Transverse colon (tissue), 4 donors: ENCODE measurements at regions not wholly inside any gene's neighbourhood (a gene's known extent, or its start where the extent isn't known, plus 50 kb on each side); places are given as distances from the start of the nearest gene placed in this dataset.

Experiments used
- DNase-seq: peaks from one replicate; pipeline ENCODE4 v3.0.0-alpha.2; 2019
- H3K27ac ChIP-seq, 4 donors: fragments of 200-600 bp; sonication (generic); 2 replicates each; pipeline ENCODE4 v1.5.1; 2016 to 2018; ENCODE audit warnings: inconsistent platforms in 4 of 4
- H3K27me3 ChIP-seq: fragments of 200-600 bp; sonication (generic); 2 replicates; pipeline ENCODE4 v1.5.1; 2017; ENCODE audit warnings: inconsistent platforms
- H3K36me3 ChIP-seq, 4 donors: fragments of 200-600 bp; sonication (generic); 2 replicates each; pipeline ENCODE4 v1.5.1; 2017 to 2019; ENCODE audit warnings: inconsistent platforms in 4 of 4
- H3K4me1 ChIP-seq, 4 donors: fragments of 200-600 bp; sonication (generic); 2 replicates each; pipeline ENCODE4 v1.5.1; 2017 to 2020; ENCODE audit warnings: inconsistent platforms in 4 of 4
- H3K4me3 ChIP-seq, 4 donors: fragments of 200-600 bp; sonication (generic); 1 replicate in 1 of 4; 2 replicates in 3 of 4; pipeline versions ENCODE4 v1.5.1 to v1.6.1; 2017 to 2019; ENCODE audit warnings: inconsistent platforms in 4 of 4
- H3K9me3 ChIP-seq, 2 donors: fragments of 200-600 bp; sonication (generic); 2 replicates each; pipeline ENCODE4 v1.5.1; 2017 to 2019; ENCODE audit warnings: inconsistent platforms in 2 of 2
- CTCF ChIP-seq, 5 experiments: fragments of 200-600 bp in 3 of 5; fragments of 450-650 bp in 2 of 5; sonication (generic) in 3 of 5; IDR thresholded peaks; 1 replicate in 2 of 5; 2 replicates in 3 of 5; pipeline ENCODE4 v1.5.1; 2016 to 2017; ENCODE audit warnings: antibody characterized with exemption in 5 of 5, inconsistent platforms in 3 of 5, mild to moderate bottlenecking in 2 of 5, moderate library complexity in 1 of 5
- EP300 ChIP-seq: sonication (generic); formaldehyde crosslinking; IDR thresholded peaks from one replicate; pipeline ENCODE4 v1.6.1; 2017; ENCODE audit warnings: antibody characterized with exemption, low read depth
- POLR2A ChIP-seq: fragments of 450-650 bp; IDR thresholded peaks from one replicate; pipeline ENCODE4 v1.6.1; 2016; ENCODE audit warnings: antibody characterized with exemption, mild to moderate bottlenecking, moderate library complexity
- POLR2AphosphoS5 ChIP-seq, 3 donors: sonication (generic); formaldehyde crosslinking; IDR thresholded peaks; one replicate each; pipeline ENCODE4 v1.6.1; 2016; ENCODE audit warnings: antibody characterized with exemption in 3 of 3
- WGBS, 2 donors: methylation state at CpG; one replicate each; pipeline ENCODE4 v1.1.5; 2018; ENCODE audit warnings: low coverage in 1 of 2; 5-methylcytosine and 5-hydroxymethylcytosine counted together
- in situ Hi-C, 4 donors: fragments of 200-750 bp; cut with MboI; loops; one replicate each; pipeline versions ENCODE4 v1.15.0 to v1.15.1; 2017; ENCODE audit warnings: low sequenced_read_pairs in 3 of 4, low pct_ligation_motif_present in 1 of 4, low pct_unique_long_range_greater_than_20kb in 1 of 4
- intact Hi-C: fragments of 100-400 bp; cut with DNase I; formaldehyde crosslinking; loops from one replicate; pipeline ENCODE4 v1.15.1; 2023; ENCODE audit warnings: low total_unique reads

- no peak overlapping the region for H3K4me3 ChIP-seq
- TF ChIP-seq EP300 (no peak), POLR2AphosphoS5 (IDR thresholded peaks at IDR 0.05) (no peak), CTCF (IDR thresholded peaks at IDR 0.05) (no peak), POLR2A (no peak)
- intact Hi-C loops (no loop called here), in situ Hi-C loops (no loop called here)
- no peak for DNase-seq
- WGBS, 2 donors = 87 to 94% methylated on average over 3 of the region's 3 CpGs
- no peaks in the 10 kb centered on the region for H3K27me3 ChIP-seq
- no peak overlapping the region for H3K27ac ChIP-seq
- H3K4me1 ChIP-seq = no peaks in the 10 kb centered on the region
- H3K9me3 ChIP-seq = no peaks in the 10 kb centered on the region
- no peaks in the 10 kb centered on the region for H3K36me3 ChIP-seq
Measured at GRCh38 chr5:109964136-109964535, 274.4 kb downstream of the MAN2A1 start.

- Histone ChIP-seq H3K4me3 (no peak overlapping the region), H3K9me3 (no peaks in the 10 kb centered on the region), H3K27me3 (no peaks in the 10 kb centered on the region), H3K36me3 (no peaks in the 10 kb centered on the region), H3K27ac (no peak overlapping the region), H3K4me1 (no peaks in the 10 kb centered on the region)
- in situ Hi-C loops = no loop called here
- intact Hi-C loops = no loop called here
- no peak for DNase-seq
- 67 to 78% methylated on average over 3 of the region's 3 CpGs for WGBS, 2 donors
- no peak for TF ChIP-seq POLR2AphosphoS5 (IDR thresholded peaks at IDR 0.05)
- TF ChIP-seq EP300 = no peak
- TF ChIP-seq POLR2A = no peak
- no peak for TF ChIP-seq CTCF (IDR thresholded peaks at IDR 0.05)
Measured at GRCh38 chr5:109965634-109966033, 275.9 kb downstream of the MAN2A1 start.

- no peak overlapping the region for H3K27ac ChIP-seq
- H3K9me3 ChIP-seq = no peaks in the 10 kb centered on the region
- H3K4me3 ChIP-seq = no peak overlapping the region
- TF ChIP-seq EP300 (no peak), POLR2A (no peak), POLR2AphosphoS5 (IDR thresholded peaks at IDR 0.05) (no peak), CTCF (IDR thresholded peaks at IDR 0.05) (no peak)
- no peaks in the 10 kb centered on the region for H3K4me1 ChIP-seq
- in situ Hi-C loops (no loop called here), intact Hi-C loops (no loop called here)
- no peaks in the 10 kb centered on the region for H3K36me3 ChIP-seq
- no peaks in the 10 kb centered on the region for H3K27me3 ChIP-seq
- 73 to 74% methylated on average over 1 of the region's 1 CpG for WGBS, 2 donors
- no peak for DNase-seq
Measured at GRCh38 chr5:109971968-109972367, 282.2 kb downstream of the MAN2A1 start.

- no peak overlapping the region for H3K27ac ChIP-seq
- no peak for DNase-seq
- no peaks in the 10 kb centered on the region for H3K27me3 ChIP-seq
- in situ Hi-C loops = no loop called here
- H3K36me3 ChIP-seq = no peaks in the 10 kb centered on the region
- TF ChIP-seq POLR2A = no peak
- no peak for TF ChIP-seq CTCF (IDR thresholded peaks at IDR 0.05)
- TF ChIP-seq POLR2AphosphoS5 (IDR thresholded peaks at IDR 0.05) = no peak
- no peak for TF ChIP-seq EP300
- H3K9me3 ChIP-seq = no peaks in the 10 kb centered on the region
- no peak overlapping the region for H3K4me3 ChIP-seq
- intact Hi-C loops = no loop called here
- H3K4me1 ChIP-seq = no peaks in the 10 kb centered on the region
Measured at GRCh38 chr5:109981979-109982378, 292.3 kb downstream of the MAN2A1 start.
